Activated CD8-positive, alpha-beta T cell treated with anti-CD3 and anti-CD28 coated beads for 36 hours (primary cell): ENCODE measurements at regions not wholly inside any gene's neighbourhood (a gene's known extent, or its start where the extent isn't known, plus 50 kb on each side); places are given as distances from the start of the nearest gene placed in this dataset.

ENCODE experiments used
- ATAC-seq: fragments of 200-7000 bp; cut with Tn5 transposase; one replicate; pipeline ENCODE4 v1.10.0; 2021; ENCODE audit warnings: mild to moderate bottlenecking, moderate library complexity
- CTCF ChIA-PET: fragments of 350-600 bp; sonication (Branson Sonifier 250); formaldehyde crosslinking; loops from one replicate; lab custom pipeline; 2021; ENCODE audit warnings: antibody characterized with exemption; lab: Charles Lee
- POLR2A ChIA-PET: fragments of 350-600 bp; sonication (Branson Sonifier 250); formaldehyde crosslinking; loops from one replicate; lab custom pipeline; 2021; ENCODE audit warnings: antibody characterized with exemption; lab: Charles Lee
- DNase-seq: peaks from one replicate; pipeline ENCODE4 v3.0.0-alpha.2; 2020
- H3K27ac Mint-ChIP-seq: one replicate; pipeline ENCODE4 v1.8.0; 2021; ENCODE audit warnings: mild to moderate bottlenecking, mixed read lengths
- H3K27me3 Mint-ChIP-seq: one replicate; pipeline ENCODE4 v1.8.0; 2021; ENCODE audit warnings: mixed read lengths
- H3K36me3 Mint-ChIP-seq: one replicate; pipeline ENCODE4 v1.8.0; 2021; ENCODE audit warnings: low read depth, mixed read lengths
- H3K4me1 Mint-ChIP-seq: one replicate; pipeline ENCODE4 v1.8.0; 2021; ENCODE audit warnings: low read depth, mixed read lengths
- H3K4me3 Mint-ChIP-seq: one replicate; pipeline ENCODE4 v1.8.0; 2021; ENCODE audit warnings: mild to moderate bottlenecking, moderate library complexity, mixed read lengths
- H3K9me3 Mint-ChIP-seq: one replicate; pipeline ENCODE4 v1.8.0; 2021; ENCODE audit warnings: mixed read lengths
- intact Hi-C: fragments of 100-400 bp; cut with micrococcal nuclease; formaldehyde crosslinking; loops from one replicate; pipeline ENCODE4 v1.10.0; 2022
- TF ChIP-seq, protein P1 (sequence below): fragments of 200-600 bp; IDR thresholded peaks from one replicate; pipeline ENCODE4 v1.8.0; 2022; ENCODE audit warnings: antibody characterized with exemption, mild to moderate bottlenecking

DNA sequence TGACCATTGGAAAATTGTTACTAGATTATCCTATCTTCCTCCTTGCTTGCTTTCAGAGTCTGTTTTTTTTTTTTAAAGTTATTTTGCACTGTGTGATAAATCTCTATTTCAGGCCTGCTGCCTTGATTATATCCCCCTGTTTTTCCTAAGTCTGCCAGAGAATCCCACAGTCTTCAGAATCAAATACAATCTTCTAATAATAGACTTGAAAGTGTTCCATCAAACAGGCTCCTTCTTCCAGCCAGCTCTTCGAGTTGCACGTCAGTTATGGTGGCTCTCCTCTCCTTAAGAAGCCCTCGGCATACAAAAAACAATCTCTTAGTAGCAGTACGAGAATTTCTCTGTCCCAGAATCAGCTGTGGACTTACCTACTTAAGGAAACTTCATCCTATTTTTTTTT is 92.9 kb upstream of the NOX3 start:
- no peaks in the 10 kb centered on the region for H3K9me3 Mint-ChIP-seq
- no peaks in the 10 kb centered on the region for H3K27me3 Mint-ChIP-seq
- H3K4me1 Mint-ChIP-seq, result no peaks in the 10 kb centered on the region
- no peak overlapping the region for H3K27ac Mint-ChIP-seq
- intact Hi-C loops, result no loop called here
- ATAC-seq (no peak), DNase-seq (no peak)
- H3K36me3 Mint-ChIP-seq, result no peaks in the 10 kb centered on the region
- ChIA-PET CTCF (no interaction called here), POLR2A (interaction anchor here (0.6 kb wide), 1 partner anchor 1203 kb away, joined by 3 read pairs; no protein-coding TSS in a partner anchor)
- TF ChIP-seq, protein P1, sequence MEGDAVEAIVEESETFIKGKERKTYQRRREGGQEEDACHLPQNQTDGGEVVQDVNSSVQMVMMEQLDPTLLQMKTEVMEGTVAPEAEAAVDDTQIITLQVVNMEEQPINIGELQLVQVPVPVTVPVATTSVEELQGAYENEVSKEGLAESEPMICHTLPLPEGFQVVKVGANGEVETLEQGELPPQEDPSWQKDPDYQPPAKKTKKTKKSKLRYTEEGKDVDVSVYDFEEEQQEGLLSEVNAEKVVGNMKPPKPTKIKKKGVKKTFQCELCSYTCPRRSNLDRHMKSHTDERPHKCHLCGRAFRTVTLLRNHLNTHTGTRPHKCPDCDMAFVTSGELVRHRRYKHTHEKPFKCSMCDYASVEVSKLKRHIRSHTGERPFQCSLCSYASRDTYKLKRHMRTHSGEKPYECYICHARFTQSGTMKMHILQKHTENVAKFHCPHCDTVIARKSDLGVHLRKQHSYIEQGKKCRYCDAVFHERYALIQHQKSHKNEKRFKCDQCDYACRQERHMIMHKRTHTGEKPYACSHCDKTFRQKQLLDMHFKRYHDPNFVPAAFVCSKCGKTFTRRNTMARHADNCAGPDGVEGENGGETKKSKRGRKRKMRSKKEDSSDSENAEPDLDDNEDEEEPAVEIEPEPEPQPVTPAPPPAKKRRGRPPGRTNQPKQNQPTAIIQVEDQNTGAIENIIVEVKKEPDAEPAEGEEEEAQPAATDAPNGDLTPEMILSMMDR, result no peak
- no peak overlapping the region for H3K4me3 Mint-ChIP-seq

DNA sequence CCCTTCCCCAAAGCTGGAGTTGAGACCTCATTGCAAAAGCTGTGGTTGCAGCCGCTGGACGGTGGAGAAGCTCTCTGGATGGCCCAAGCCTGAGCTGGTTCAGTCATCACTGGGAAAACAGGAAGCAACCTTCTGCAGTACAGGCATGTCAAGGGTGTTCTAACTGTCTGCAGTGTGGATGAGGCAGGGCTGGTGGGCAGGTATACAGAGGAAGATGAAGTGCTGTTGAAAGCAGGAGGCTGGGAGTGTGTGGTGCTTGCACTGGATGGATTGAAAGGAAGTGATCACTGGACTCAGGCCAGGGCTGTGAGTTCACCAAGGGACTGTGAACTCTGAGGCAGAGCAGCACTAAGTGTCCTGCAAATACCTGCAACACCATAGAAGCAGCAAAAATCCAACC is 89.0 kb upstream of the NOX3 start:
- ATAC-seq (no peak), DNase-seq (no peak)
- H3K27ac Mint-ChIP-seq, result no peak overlapping the region
- POLR2A ChIA-PET, result no interaction called here
- intact Hi-C loops, result no loop called here
- H3K27me3 Mint-ChIP-seq, result peaks cover 3% of the 10 kb centered on the region
- H3K36me3 Mint-ChIP-seq, result no peaks in the 10 kb centered on the region
- CTCF ChIA-PET, result interaction anchor here (1.5 kb wide), 1 partner anchor 217 kb away, joined by 3 read pairs; no protein-coding TSS in a partner anchor
- no peaks in the 10 kb centered on the region for H3K9me3 Mint-ChIP-seq
- no peak overlapping the region for H3K4me3 Mint-ChIP-seq
- H3K4me1 Mint-ChIP-seq, result peaks cover 3% of the 10 kb centered on the region
- TF ChIP-seq, protein P1, result no peak

GRCh38 chr6:155543166-155543847 is 87.7 kb upstream of the NOX3 start:
- Mint-ChIP-seq H3K36me3 (no peaks in the 10 kb centered on the region), H3K9me3 (no peaks in the 10 kb centered on the region)

DNA sequence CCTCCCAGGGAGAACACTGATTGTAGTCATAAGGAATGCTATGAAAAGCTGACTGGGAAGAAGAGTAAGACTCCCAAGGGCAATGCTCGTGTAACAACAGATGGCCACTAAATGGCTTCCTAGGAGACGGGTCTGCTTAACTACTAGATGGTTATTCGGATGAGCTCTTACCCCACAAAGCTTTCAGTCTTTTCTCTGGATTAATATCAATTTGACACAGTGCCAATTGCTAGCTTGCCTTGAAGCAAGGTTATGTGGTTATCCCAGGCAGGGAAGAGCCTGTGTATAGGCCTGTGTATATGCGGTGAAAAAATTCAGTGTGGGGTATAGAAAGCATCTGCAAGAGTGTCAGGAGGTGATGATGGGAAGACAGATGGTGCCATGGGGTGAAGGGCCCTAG is 86.4 kb upstream of the NOX3 start:
- no peaks in the 10 kb centered on the region for H3K36me3 Mint-ChIP-seq
- intact Hi-C loops, result no loop called here
- ATAC-seq (no peak), DNase-seq (no peak)
- POLR2A ChIA-PET, result no interaction called here
- peaks cover 3% of the 10 kb centered on the region for H3K27me3 Mint-ChIP-seq
- CTCF ChIA-PET, result interaction anchor here (0.9 to 1.9 kb wide), 4 partner anchors 14 to 226 kb away, joined by 3 to 9 read pairs (median 4); no protein-coding TSS in a partner anchor
- H3K9me3 Mint-ChIP-seq, result no peaks in the 10 kb centered on the region
- TF ChIP-seq, protein P1, result no peak
- H3K4me3 Mint-ChIP-seq, result no peak overlapping the region
- H3K27ac Mint-ChIP-seq, result no peak overlapping the region
- H3K4me1 Mint-ChIP-seq, result peaks cover 3% of the 10 kb centered on the region

More at GRCh38 chr6:155543166-155543847, 87.7 kb upstream of the NOX3 start:
- ATAC-seq, result no peak
- DNase-seq, result no peak
- intact Hi-C loops, result no loop called here
- Mint-ChIP-seq H3K4me1 (peaks cover 3% of the 10 kb centered on the region), H3K4me3 (no peak overlapping the region), H3K27ac (no peak overlapping the region), H3K27me3 (peaks cover 3% of the 10 kb centered on the region)
- CTCF ChIA-PET, result interaction anchor here (1.2 kb wide), 1 partner anchor 216 kb away, joined by 4 read pairs; no protein-coding TSS in a partner anchor
- TF ChIP-seq, protein P1, result no peak
- POLR2A ChIA-PET, result no interaction called here

DNA sequence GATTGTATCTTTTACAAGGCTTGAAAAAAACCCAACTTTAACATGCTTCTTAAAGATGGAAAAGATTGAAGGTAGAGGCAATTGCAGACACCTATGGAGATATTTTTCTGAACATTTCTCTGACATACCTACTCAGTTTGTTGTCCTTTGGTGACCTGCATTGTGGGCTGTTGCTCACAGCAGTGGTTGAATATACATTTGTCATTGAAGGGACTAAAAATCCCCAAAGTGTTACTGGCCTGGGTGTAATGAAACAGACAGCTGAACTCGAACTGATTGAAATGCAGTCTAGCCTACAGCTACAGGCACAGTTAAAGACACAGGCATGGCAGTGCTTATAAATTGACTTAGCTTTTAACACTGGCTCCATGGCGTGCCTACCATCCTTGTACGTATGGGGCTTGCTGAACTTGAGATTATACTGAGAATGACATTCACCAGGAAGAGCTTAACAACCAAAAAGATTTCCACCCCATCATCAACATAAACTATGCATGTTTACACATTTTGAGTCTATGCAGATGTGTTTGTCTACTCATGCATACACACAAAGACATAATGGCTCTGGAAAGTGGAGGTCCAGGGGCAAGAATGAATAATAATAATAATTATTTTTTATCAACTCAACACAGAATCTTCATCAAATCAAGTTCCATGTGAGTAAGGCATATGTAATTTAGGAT is 83.2 kb upstream of the NOX3 start:
- Mint-ChIP-seq H3K36me3 (no peaks in the 10 kb centered on the region), H3K27ac (no peak overlapping the region), H3K27me3 (peaks cover 8% of the 10 kb centered on the region), H3K4me1 (peaks cover 3% of the 10 kb centered on the region), H3K9me3 (peaks cover 7% of the 10 kb centered on the region), H3K4me3 (no peak overlapping the region)
- ATAC-seq (no peak), DNase-seq (no peak)
- POLR2A ChIA-PET, result no interaction called here
- TF ChIP-seq, protein P1, result no peak
- CTCF ChIA-PET, result no interaction called here
- intact Hi-C loops, result no loop called here
